Osteocyte (in vitro differentiated cells): ENCODE measurements at regions not wholly inside any gene's neighbourhood (a gene's known extent, or its start where the extent isn't known, plus 50 kb on each side); places are given as distances from the start of the nearest gene placed in this dataset.

Experiments
- DNase-seq: peaks from one replicate; pipeline ENCODE4 v3.0.0; 2021; ENCODE audit warnings: mixed read lengths; ENCODE audit not compliant: unreplicated experiment; ENCODE audit errors: extremely low spot score
- H3K27ac Mint-ChIP-seq: one replicate; pipeline ENCODE4 v1.8.0; 2021; ENCODE audit warnings: mild to moderate bottlenecking, mixed read lengths; ENCODE audit not compliant: unreplicated experiment
- H3K27me3 Mint-ChIP-seq: one replicate; pipeline ENCODE4 v1.8.0; 2021; ENCODE audit warnings: mixed read lengths; ENCODE audit not compliant: unreplicated experiment
- H3K36me3 Mint-ChIP-seq: one replicate; pipeline ENCODE4 v1.8.0; 2021; ENCODE audit warnings: mixed read lengths; ENCODE audit not compliant: unreplicated experiment
- H3K4me1 Mint-ChIP-seq: one replicate; pipeline ENCODE4 v1.8.0; 2021; ENCODE audit warnings: mixed read lengths; ENCODE audit not compliant: unreplicated experiment
- H3K4me3 Mint-ChIP-seq: one replicate; pipeline ENCODE4 v1.8.0; 2021; ENCODE audit warnings: mild to moderate bottlenecking, moderate library complexity, mixed read lengths; ENCODE audit not compliant: unreplicated experiment
- H3K9me3 Mint-ChIP-seq: one replicate; pipeline ENCODE4 v1.8.0; 2021; ENCODE audit warnings: mixed read lengths; ENCODE audit not compliant: unreplicated experiment
- CTCF ChIP-seq: fragments of 200-600 bp; sonication (generic); IDR thresholded peaks from 2 replicates; pipeline ENCODE4 v1.5.0; 2021; ENCODE audit warnings: antibody characterized with exemption, mild to moderate bottlenecking, moderate library complexity

- H3K27me3 Mint-ChIP-seq: no peaks in the 10 kb centered on the region
- no peak overlapping the region for H3K4me3 Mint-ChIP-seq
- H3K9me3 Mint-ChIP-seq: peaks cover 11% of the 10 kb centered on the region
- no peaks in the 10 kb centered on the region for H3K36me3 Mint-ChIP-seq
- H3K27ac Mint-ChIP-seq: no peak overlapping the region
- H3K4me1 Mint-ChIP-seq: no peaks in the 10 kb centered on the region
- DNase-seq: no peak
- no peak for TF ChIP-seq CTCF
Observed at GRCh38 chr18:71673498-71673897, 870.6 kb downstream of the CBLN2 start.

GRCh38 chr18:71666481-71666880 lies 877.7 kb downstream of the CBLN2 start:
- peaks cover 25% of the 10 kb centered on the region for H3K9me3 Mint-ChIP-seq
- H3K36me3 Mint-ChIP-seq: no peaks in the 10 kb centered on the region
- no peak for DNase-seq
- no peaks in the 10 kb centered on the region for H3K27me3 Mint-ChIP-seq
- TF ChIP-seq CTCF: no peak
- H3K4me1 Mint-ChIP-seq: no peaks in the 10 kb centered on the region
- H3K27ac Mint-ChIP-seq: no peak overlapping the region
- H3K4me3 Mint-ChIP-seq: no peak overlapping the region

GRCh38 chr18:71665131-71665530 lies 879.0 kb downstream of the CBLN2 start:
- peaks cover 35% of the 10 kb centered on the region for H3K9me3 Mint-ChIP-seq
- H3K4me3 Mint-ChIP-seq: no peak overlapping the region
- no peaks in the 10 kb centered on the region for H3K27me3 Mint-ChIP-seq
- no peak for TF ChIP-seq CTCF
- H3K4me1 Mint-ChIP-seq: no peaks in the 10 kb centered on the region
- no peaks in the 10 kb centered on the region for H3K36me3 Mint-ChIP-seq
- H3K27ac Mint-ChIP-seq: no peak overlapping the region
- DNase-seq: no peak

- Mint-ChIP-seq H3K4me3 (no peak overlapping the region), H3K27ac (no peak overlapping the region), H3K9me3 (peaks cover 13% of the 10 kb centered on the region), H3K4me1 (no peaks in the 10 kb centered on the region), H3K36me3 (no peaks in the 10 kb centered on the region), H3K27me3 (no peaks in the 10 kb centered on the region)
- no peak for TF ChIP-seq CTCF
- DNase-seq: no peak
Observed at GRCh38 chr18:71643822-71644221, 900.3 kb downstream of the CBLN2 start.

- Mint-ChIP-seq H3K4me1 (no peaks in the 10 kb centered on the region), H3K27me3 (no peaks in the 10 kb centered on the region), H3K27ac (no peak overlapping the region), H3K4me3 (no peak overlapping the region), H3K9me3 (peaks cover 8% of the 10 kb centered on the region), H3K36me3 (no peaks in the 10 kb centered on the region)
- DNase-seq: no peak
- TF ChIP-seq CTCF: no peak
Observed at GRCh38 chr18:71630696-71631095, 913.4 kb downstream of the CBLN2 start.
